ENCODE measurements at regions not wholly inside any gene's neighbourhood (a gene's known extent, or its start where the extent isn't known, plus 50 kb on each side); places are given as distances from the start of the nearest gene placed in this dataset.

GRCh38 chr7:135257-135653, 57.1 kb upstream of the FAM20C start:
- ATAC-seq (no peak), DNase-seq (ENCODE audit: low spot score) (no peak)
- Mint-ChIP-seq H3K4me1 (ENCODE audit: low read depth in 2 of 2) (no peaks in the 10 kb centered on the region), H3K36me3 (no peaks in the 10 kb centered on the region), H3K4me3 (no peak overlapping the region), H3K27me3 (peaks cover 9 to 15% of the 10 kb centered on the region in 2 donors), H3K9me3 (no peaks in the 10 kb centered on the region), H3K27ac (no peak overlapping the region)

GRCh38 chr7:135731-136645, 56.4 kb upstream of the FAM20C start:
- Mint-ChIP-seq H3K27me3 (peaks cover 10 to 15% of the 10 kb centered on the region in 2 donors), H3K9me3 (no peaks in the 10 kb centered on the region), H3K36me3 (no peaks in the 10 kb centered on the region), H3K4me3 (no peak overlapping the region), H3K27ac (no peak overlapping the region), H3K4me1 (ENCODE audit: low read depth in 2 of 2) (no peaks in the 10 kb centered on the region)
- DNase-seq (ENCODE audit: low spot score) (no peak), ATAC-seq (no peak)

- Mint-ChIP-seq H3K36me3 (no peaks in the 10 kb centered on the region), H3K27ac (no peak overlapping the region), H3K27me3 (peaks cover 11 to 15% of the 10 kb centered on the region in 2 donors), H3K4me1 (ENCODE audit: low read depth in 2 of 2) (no peaks in the 10 kb centered on the region), H3K9me3 (no peaks in the 10 kb centered on the region), H3K4me3 (no peak overlapping the region)
- ATAC-seq (no peak), DNase-seq (ENCODE audit: low spot score) (no peak)
Observed at GRCh38 chr7:137094-137891, 55.1 kb upstream of the FAM20C start.

- H3K9me3 Mint-ChIP-seq, result no peaks in the 10 kb centered on the region
- H3K27ac Mint-ChIP-seq, result no peak overlapping the region
- no peaks in the 10 kb centered on the region for H3K4me1 Mint-ChIP-seq (ENCODE audit: low read depth in 2 of 2)
- DNase-seq (ENCODE audit: low spot score) (no peak), ATAC-seq (no peak)
- H3K4me3 Mint-ChIP-seq, result no peak overlapping the region
- H3K36me3 Mint-ChIP-seq, result no peaks in the 10 kb centered on the region
- H3K27me3 Mint-ChIP-seq, result peaks cover 6 to 8% of the 10 kb centered on the region in 2 donors
Observed at GRCh38 chr7:139131-139530, 53.2 kb upstream of the FAM20C start.

GRCh38 chr7:139561-140243, 52.7 kb upstream of the FAM20C start:
- no peak for ATAC-seq
- H3K36me3 Mint-ChIP-seq, result no peaks in the 10 kb centered on the region
- H3K9me3 Mint-ChIP-seq, result no peaks in the 10 kb centered on the region
- H3K4me1 Mint-ChIP-seq (ENCODE audit: low read depth in 2 of 2), result no peaks in the 10 kb centered on the region
- peaks cover 6 to 8% of the 10 kb centered on the region in 2 donors for H3K27me3 Mint-ChIP-seq
- H3K4me3 Mint-ChIP-seq, result no peak overlapping the region
- no peak for DNase-seq (ENCODE audit: low spot score)
- no peak overlapping the region for H3K27ac Mint-ChIP-seq

GRCh38 chr7:140996-141395, 51.4 kb upstream of the FAM20C start:
- peaks cover 6 to 8% of the 10 kb centered on the region in 2 donors for H3K27me3 Mint-ChIP-seq
- peak overlapping the region in 1 of 2 donors; percentile 63 for H3K27ac Mint-ChIP-seq
- H3K9me3 Mint-ChIP-seq, result no peaks in the 10 kb centered on the region
- no peak for ATAC-seq
- H3K36me3 Mint-ChIP-seq, result no peaks in the 10 kb centered on the region
- DNase-seq (ENCODE audit: low spot score), result no peak
- no peak overlapping the region for H3K4me3 Mint-ChIP-seq
- H3K4me1 Mint-ChIP-seq (ENCODE audit: low read depth in 2 of 2), result no peaks in the 10 kb centered on the region

GRCh38 chr7:142248-142941, 50.0 kb upstream of the FAM20C start:
- Mint-ChIP-seq H3K27me3 (peaks cover 6% of the 10 kb centered on the region in 2 donors), H3K27ac (no peak overlapping the region), H3K4me1 (ENCODE audit: low read depth in 2 of 2) (no peaks in the 10 kb centered on the region), H3K4me3 (no peak overlapping the region), H3K36me3 (no peaks in the 10 kb centered on the region), H3K9me3 (no peaks in the 10 kb centered on the region)
- DNase-seq (ENCODE audit: low spot score), result no peak
- peak in 1 of 2 donors; percentile 25 for ATAC-seq

Measured in natural killer cell treated with Interleukin-12 subunit alpha and Interleukin-12 subunit beta and Interleukin-15 and Interleukin-18, amount 100 ng/mL, for 72 hours (primary cell).